K562 (cell line): ENCODE measurements at regions not wholly inside any gene's neighbourhood (a gene's known extent, or its start where the extent isn't known, plus 50 kb on each side); places are given as distances from the start of the nearest gene placed in this dataset.

Experiments used
- ATAC-seq: fragments of 200-7000 bp; cut with Tn5 transposase; 3 replicates; pipeline ENCODE4 v1.9.1; 2020; ENCODE audit warnings: moderate library complexity
- BruUV-seq: library from RNA; stranded (reverse); fragments of 400-500 nt; replicated peaks from 2 replicates; lab custom pipeline; 2021; lab: Mats Ljungman, UMichigan
- CTCF ChIA-PET: fragments of 300-600 bp; formaldehyde crosslinking; extraction: SDS; loops from one replicate; lab custom pipeline; 2021; ENCODE audit warnings: low intra/inter-chr PET ratio; lab: Yijun Ruan, JAX
- POLR2A ChIA-PET: fragments of 300-600, 350-650 bp; sonication (Branson Sonifier 250); formaldehyde crosslinking; extraction: SDS; loops from one replicate; lab custom pipeline; 2021; ENCODE audit warnings: antibody characterized with exemption, inconsistent platforms; lab: Yijun Ruan, JAX
- DNase-seq, 4 experiments: peaks; one replicate each; pipeline versions ENCODE4 v3.0.0 to v3.0.0-alpha.2; 2011 to 2018; ENCODE audit warnings: low spot score in 3 of 4, mixed read lengths in 3 of 4; ENCODE audit errors: extremely low read depth in 1 of 4
- FAIRE-seq: peaks from 2 replicates; lab custom pipeline; 2011; peaks lifted over from hg19 to GRCh38; lab: Jason Lieb, UNC
- H2AFZ ChIP-seq: 2 replicates; pipeline ENCODE4 v1.6.0; 2011; ENCODE audit warnings: low read depth, low read length, control low read depth, inconsistent platforms
- H3K27ac ChIP-seq: fragments of 200-600 bp; 3 replicates; pipeline ENCODE4 v1.8.0; 2011; ENCODE audit warnings: low read depth, mild to moderate bottlenecking, control low read depth, inconsistent platforms, low read length, moderate library complexity, mixed read lengths; ENCODE audit errors: extremely low read depth
- H3K27me3 ChIP-seq, 2 experiments: fragments of 300-600 bp in 1 of 2; 2 replicates in 1 of 2; 3 replicates in 1 of 2; pipeline versions ENCODE4 v1.6.0 to v1.8.0; 2011; ENCODE audit warnings: inconsistent platforms in 2 of 2, low read length in 2 of 2, mild to moderate bottlenecking in 1 of 2, mixed read lengths in 1 of 2, moderate library complexity in 1 of 2; ENCODE audit not compliant: control insufficient read depth in 2 of 2, insufficient read depth in 2 of 2
- H3K36me3 ChIP-seq: fragments of 300-600 bp; 3 replicates; pipeline ENCODE4 v1.8.0; 2011; ENCODE audit warnings: mild to moderate bottlenecking, low read length, inconsistent platforms; ENCODE audit not compliant: control insufficient read depth, insufficient read depth
- H3K4me1 ChIP-seq, 2 experiments: fragments of 200-600 bp in 1 of 2; replicated peaks in 1 of 2; 2 replicates in 1 of 2; 3 replicates in 1 of 2; pipeline versions ENCODE4 v1.5.1 to v1.8.0; 2011; ENCODE audit warnings: inconsistent platforms in 2 of 2, low read length in 2 of 2, mild to moderate bottlenecking in 1 of 2, mixed read lengths in 1 of 2, moderate library complexity in 1 of 2; ENCODE audit not compliant: control insufficient read depth in 2 of 2, insufficient read depth in 2 of 2
- H3K4me2 ChIP-seq: 2 replicates; pipeline ENCODE4 v1.6.1; 2011; ENCODE audit warnings: low read length, control low read depth, inconsistent platforms, mixed read lengths; ENCODE audit not compliant: insufficient read depth
- H3K4me3 ChIP-seq: fragments of 200-600 bp; sonication (generic), shearing (Covaris generic); 2 replicates; pipeline ENCODE4 v1.5.1; 2016; ENCODE audit warnings: control low read depth, inconsistent platforms
- H3K79me2 ChIP-seq: fragments of 200-600 bp; 3 replicates; pipeline ENCODE4 v1.8.0; 2011; ENCODE audit warnings: low read length, inconsistent platforms; ENCODE audit not compliant: control insufficient read depth, insufficient read depth
- H3K9ac ChIP-seq, 2 experiments: 2 replicates each; pipeline versions ENCODE4 v1.6.0 to v1.6.1; 2011; ENCODE audit warnings: low read depth in 2 of 2, low read length in 2 of 2, control low read depth in 1 of 2, inconsistent platforms in 1 of 2, mild to moderate bottlenecking in 1 of 2, mixed read lengths in 1 of 2; ENCODE audit not compliant: insufficient read depth in 1 of 2
- H3K9me1 ChIP-seq: one replicate; pipeline ENCODE4 v1.6.0; 2011; ENCODE audit warnings: inconsistent platforms, mild to moderate bottlenecking, low read length, moderate library complexity; ENCODE audit not compliant: control insufficient read depth, insufficient read depth
- H3K9me3 ChIP-seq: replicated peaks from 2 replicates; pipeline ENCODE4 v1.5.1; 2011; ENCODE audit warnings: low read depth, low read length, inconsistent platforms; ENCODE audit not compliant: control insufficient read depth, insufficient read depth
- H4K20me1 ChIP-seq: replicated peaks from 2 replicates; pipeline ENCODE4 v1.6.1; 2011; ENCODE audit warnings: low read length, inconsistent platforms, mixed read lengths; ENCODE audit not compliant: control insufficient read depth, insufficient read depth
- CBFA2T2 ChIP-seq: fragments of 450-650 bp; conservative IDR thresholded peaks from 2 replicates; pipeline ENCODE4 v1.6.1; 2017; ENCODE audit warnings: mild to moderate bottlenecking
- FOXK1 ChIP-seq: sonication (generic); formaldehyde crosslinking; IDR thresholded peaks from 2 replicates; pipeline ENCODE4 v1.8.0; 2022; ENCODE audit warnings: missing genetic modification reagents, mild to moderate bottlenecking, borderline replicate concordance
- MTA1 ChIP-seq: fragments of 450-650 bp; IDR thresholded peaks from 2 replicates; pipeline ENCODE4 v1.6.1; 2017; ENCODE audit warnings: borderline replicate concordance
- OTX1 ChIP-seq: fragments of 450-650 bp; formaldehyde crosslinking; IDR thresholded peaks from 2 replicates; pipeline ENCODE4 v1.4.0; 2022; ENCODE audit warnings: mild to moderate bottlenecking
- PBX2 ChIP-seq, 2 experiments: IDR thresholded peaks in 1 of 2; conservative IDR thresholded peaks in 1 of 2; 2 replicates each; pipeline ENCODE4 v1.6.1; 2016; ENCODE audit warnings: low read depth in 2 of 2, mild to moderate bottlenecking in 1 of 2, missing compliant biosample characterization in 1 of 2, missing genetic modification characterization in 1 of 2, moderate library complexity in 1 of 2
- ZFP91 ChIP-seq: sonication (generic); formaldehyde crosslinking; IDR thresholded peaks from 2 replicates; pipeline ENCODE4 v1.8.0; 2022; ENCODE audit warnings: mild to moderate bottlenecking, missing genetic modification reagents
- ZNF174 ChIP-seq: fragments of 250-450 bp; sonication (Bioruptor Pico); IDR thresholded peaks from 2 replicates; pipeline ENCODE4 v1.4.0; 2020; ENCODE audit warnings: mild to moderate bottlenecking
- ZNF384 ChIP-seq: IDR thresholded peaks from 2 replicates; pipeline ENCODE4 v1.6.1; 2012; ENCODE audit warnings: low read depth, low read length, improper control_type of control experiment
- WGBS: fragments of 100-300 bp; shearing (Covaris generic); methylation state at CpG from one replicate; pipeline ENCODE4 v1.1.6; 2016; ENCODE audit warnings: low coverage, mixed read lengths; ENCODE audit not compliant: insufficient coverage; ENCODE audit errors: missing lambda C conversion rate; 5-methylcytosine and 5-hydroxymethylcytosine counted together
- in situ Hi-C: fragments of 300-500 bp; cut with MboI; formaldehyde crosslinking; loops from 4 replicates; pipeline ENCODE4 v1.15.0; 2018; ENCODE audit warnings: inconsistent platforms, mixed read lengths
- intact Hi-C: fragments of 100-400 bp; cut with micrococcal nuclease; formaldehyde crosslinking; loops from 2 replicates; pipeline ENCODE4 v1.14.2; 2022
- TF ChIP-seq, protein P1 (sequence below): sonication (generic); formaldehyde crosslinking; IDR thresholded peaks from 2 replicates; pipeline ENCODE4 v1.8.0; 2023; ENCODE audit warnings: mild to moderate bottlenecking, missing genetic modification reagents
- TF ChIP-seq, protein P2 (sequence below): IDR thresholded peaks from 2 replicates; pipeline ENCODE4 v1.6.1; 2014; ENCODE audit warnings: antibody characterized with exemption

DNA sequence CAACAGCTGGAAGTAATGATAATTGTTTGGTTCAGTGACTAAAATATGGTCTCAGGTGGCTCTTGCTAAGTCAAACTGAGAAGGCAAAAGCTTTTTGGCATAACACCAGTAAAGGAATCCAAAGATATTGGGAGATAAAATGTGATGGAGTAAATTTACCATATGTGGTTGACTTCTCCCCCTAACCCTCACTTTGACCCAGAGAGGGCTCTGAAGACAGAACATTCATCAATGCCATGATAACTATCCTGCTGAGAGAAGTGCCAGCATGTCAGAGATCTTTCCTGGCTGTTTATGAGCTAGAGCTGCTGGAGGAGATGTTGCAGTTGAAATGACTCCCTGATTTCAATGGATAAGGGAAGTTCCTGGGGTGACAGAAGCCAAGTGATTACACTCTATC, 213.4 kb downstream of the SPCS3 start (continued):
- TF ChIP-seq CBFA2T2 (no peak), ZNF384 (no peak), PBX2 (CRISPR knock-in tag; IDR thresholded peaks at IDR 0.05; ENCODE audit: low read depth) (no peak), PBX2 (tag; conservative IDR thresholded peaks at IDR 0.05; ENCODE audit: low read depth) (no peak), OTX1 (CRISPR knock-in tag) (no peak), ZFP91 (CRISPR knock-in tag) (no peak), MTA1 (no peak), ZNF174 (CRISPR knock-in tag) (no peak)
- TF ChIP-seq, all 486 proteins: peak for 0

GRCh38 chr4:176534566-176534965, 214.8 kb downstream of the SPCS3 start:
- in situ Hi-C loops = no loop called here
- no peaks in the 10 kb centered on the region for H3K79me2 ChIP-seq
- H4K20me1 ChIP-seq = no peaks in the 10 kb centered on the region
- no peaks in the 10 kb centered on the region for H3K36me3 ChIP-seq
- H3K27me3 ChIP-seq = no peaks in the 10 kb centered on the region
- no TSS peak for BruUV-seq
- no peak for FAIRE-seq
- CTCF ChIA-PET = no interaction called here
- H2AFZ ChIP-seq = no peak overlapping the region
- no peak for ATAC-seq
- no peaks in the 10 kb centered on the region for H3K9me1 ChIP-seq
- no peak overlapping the region for H3K4me3 ChIP-seq
- TF ChIP-seq, protein P1, sequence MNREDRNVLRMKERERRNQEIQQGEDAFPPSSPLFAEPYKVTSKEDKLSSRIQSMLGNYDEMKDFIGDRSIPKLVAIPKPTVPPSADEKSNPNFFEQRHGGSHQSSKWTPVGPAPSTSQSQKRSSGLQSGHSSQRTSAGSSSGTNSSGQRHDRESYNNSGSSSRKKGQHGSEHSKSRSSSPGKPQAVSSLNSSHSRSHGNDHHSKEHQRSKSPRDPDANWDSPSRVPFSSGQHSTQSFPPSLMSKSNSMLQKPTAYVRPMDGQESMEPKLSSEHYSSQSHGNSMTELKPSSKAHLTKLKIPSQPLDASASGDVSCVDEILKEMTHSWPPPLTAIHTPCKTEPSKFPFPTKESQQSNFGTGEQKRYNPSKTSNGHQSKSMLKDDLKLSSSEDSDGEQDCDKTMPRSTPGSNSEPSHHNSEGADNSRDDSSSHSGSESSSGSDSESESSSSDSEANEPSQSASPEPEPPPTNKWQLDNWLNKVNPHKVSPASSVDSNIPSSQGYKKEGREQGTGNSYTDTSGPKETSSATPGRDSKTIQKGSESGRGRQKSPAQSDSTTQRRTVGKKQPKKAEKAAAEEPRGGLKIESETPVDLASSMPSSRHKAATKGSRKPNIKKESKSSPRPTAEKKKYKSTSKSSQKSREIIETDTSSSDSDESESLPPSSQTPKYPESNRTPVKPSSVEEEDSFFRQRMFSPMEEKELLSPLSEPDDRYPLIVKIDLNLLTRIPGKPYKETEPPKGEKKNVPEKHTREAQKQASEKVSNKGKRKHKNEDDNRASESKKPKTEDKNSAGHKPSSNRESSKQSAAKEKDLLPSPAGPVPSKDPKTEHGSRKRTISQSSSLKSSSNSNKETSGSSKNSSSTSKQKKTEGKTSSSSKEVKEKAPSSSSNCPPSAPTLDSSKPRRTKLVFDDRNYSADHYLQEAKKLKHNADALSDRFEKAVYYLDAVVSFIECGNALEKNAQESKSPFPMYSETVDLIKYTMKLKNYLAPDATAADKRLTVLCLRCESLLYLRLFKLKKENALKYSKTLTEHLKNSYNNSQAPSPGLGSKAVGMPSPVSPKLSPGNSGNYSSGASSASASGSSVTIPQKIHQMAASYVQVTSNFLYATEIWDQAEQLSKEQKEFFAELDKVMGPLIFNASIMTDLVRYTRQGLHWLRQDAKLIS = no peak
- TF ChIP-seq FOXK1 (CRISPR knock-in tag) = no peak
- TF ChIP-seq, protein P2, sequence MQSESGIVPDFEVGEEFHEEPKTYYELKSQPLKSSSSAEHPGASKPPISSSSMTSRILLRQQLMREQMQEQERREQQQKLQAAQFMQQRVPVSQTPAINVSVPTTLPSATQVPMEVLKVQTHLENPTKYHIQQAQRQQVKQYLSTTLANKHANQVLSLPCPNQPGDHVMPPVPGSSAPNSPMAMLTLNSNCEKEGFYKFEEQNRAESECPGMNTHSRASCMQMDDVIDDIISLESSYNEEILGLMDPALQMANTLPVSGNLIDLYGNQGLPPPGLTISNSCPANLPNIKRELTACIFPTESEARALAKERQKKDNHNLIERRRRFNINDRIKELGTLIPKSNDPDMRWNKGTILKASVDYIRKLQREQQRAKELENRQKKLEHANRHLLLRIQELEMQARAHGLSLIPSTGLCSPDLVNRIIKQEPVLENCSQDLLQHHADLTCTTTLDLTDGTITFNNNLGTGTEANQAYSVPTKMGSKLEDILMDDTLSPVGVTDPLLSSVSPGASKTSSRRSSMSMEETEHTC = no peak
- 0% methylated on average over 3 of the region's 3 CpGs for WGBS
- no peak overlapping the region for H3K27ac ChIP-seq
- H3K4me2 ChIP-seq = no peak overlapping the region
- intact Hi-C loops = no loop called here
- H3K9me3 ChIP-seq = no peaks in the 10 kb centered on the region
- DNase-seq = no peak
- H3K4me1 ChIP-seq = no peaks in the 10 kb centered on the region
- POLR2A ChIA-PET = no interaction called here
- H3K9ac ChIP-seq = no peak overlapping the region
